Islet precursor cell (in vitro differentiated cells): ENCODE measurements at regions not wholly inside any gene's neighbourhood (a gene's known extent, or its start where the extent isn't known, plus 50 kb on each side); places are given as distances from the start of the nearest gene placed in this dataset.

Experiments used
- DNase-seq: peaks from one replicate; pipeline ENCODE4 v3.0.0-alpha.2; 2018

- no peak for DNase-seq
These were observed 79.3 kb upstream of the RBMS3 start for GRCh38 chr3:29201604-29202003.

- DNase-seq: no peak
These were observed 78.5 kb upstream of the RBMS3 start for GRCh38 chr3:29202378-29202777.

GRCh38 chr3:29203851-29204250 lies 77.0 kb upstream of the RBMS3 start:
- no peak for DNase-seq

- DNase-seq: no peak
These were observed 73.4 kb upstream of the RBMS3 start for GRCh38 chr3:29207427-29207826.

GRCh38 chr3:29212789-29213433 lies 68.0 kb upstream of the RBMS3 start:
- DNase-seq: no peak

- no peak for DNase-seq
These were observed 66.7 kb upstream of the RBMS3 start for GRCh38 chr3:29214009-29214658.

GRCh38 chr3:29215948-29216347 lies 64.9 kb upstream of the RBMS3 start:
- DNase-seq: no peak

GRCh38 chr3:29226706-29227105 lies 54.2 kb upstream of the RBMS3 start:
- no peak for DNase-seq

GRCh38 chr3:29227307-29227706 lies 53.6 kb upstream of the RBMS3 start:
- no peak for DNase-seq
